ENCODE measurements at regions not wholly inside any gene's neighbourhood (a gene's known extent, or its start where the extent isn't known, plus 50 kb on each side); places are given as distances from the start of the nearest gene placed in this dataset.

DNA sequence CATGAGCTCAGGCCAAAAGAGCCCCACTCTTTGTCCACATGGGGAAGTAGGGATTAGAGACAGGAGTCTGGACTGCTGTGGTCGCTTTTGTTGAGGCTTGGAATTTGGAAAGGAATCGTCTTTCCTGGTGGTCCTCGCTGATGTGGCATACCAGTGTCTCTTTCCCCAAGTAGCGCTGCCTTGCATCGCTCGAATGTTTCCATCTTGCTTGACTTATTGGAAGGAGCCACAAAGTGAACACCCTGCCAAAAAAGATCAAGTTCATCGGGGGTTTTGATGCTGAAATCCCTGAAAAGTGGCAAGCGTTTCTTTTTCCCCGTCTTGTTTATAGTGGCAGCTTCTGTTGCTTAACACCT, 161.3 kb downstream of the MACROH2A1 start:
- Histone ChIP-seq H3K4me1 (peaks cover 77% of the 10 kb centered on the region), H3K9me3 (no peaks in the 10 kb centered on the region), H3K4me3 (no peak overlapping the region), H3K27ac (no peak overlapping the region), H3K36me3 (ENCODE audit: insufficient read depth in 1 of 2, low read depth in 1 of 2) (no peaks in the 10 kb centered on the region), H3K27me3 (ENCODE audit: insufficient read depth in 3 of 3, low read length in 2 of 3) (no peaks in the 10 kb centered on the region)
- intact Hi-C loops (cut with DNase I): no loop called here
- TF ChIP-seq, protein P1, sequence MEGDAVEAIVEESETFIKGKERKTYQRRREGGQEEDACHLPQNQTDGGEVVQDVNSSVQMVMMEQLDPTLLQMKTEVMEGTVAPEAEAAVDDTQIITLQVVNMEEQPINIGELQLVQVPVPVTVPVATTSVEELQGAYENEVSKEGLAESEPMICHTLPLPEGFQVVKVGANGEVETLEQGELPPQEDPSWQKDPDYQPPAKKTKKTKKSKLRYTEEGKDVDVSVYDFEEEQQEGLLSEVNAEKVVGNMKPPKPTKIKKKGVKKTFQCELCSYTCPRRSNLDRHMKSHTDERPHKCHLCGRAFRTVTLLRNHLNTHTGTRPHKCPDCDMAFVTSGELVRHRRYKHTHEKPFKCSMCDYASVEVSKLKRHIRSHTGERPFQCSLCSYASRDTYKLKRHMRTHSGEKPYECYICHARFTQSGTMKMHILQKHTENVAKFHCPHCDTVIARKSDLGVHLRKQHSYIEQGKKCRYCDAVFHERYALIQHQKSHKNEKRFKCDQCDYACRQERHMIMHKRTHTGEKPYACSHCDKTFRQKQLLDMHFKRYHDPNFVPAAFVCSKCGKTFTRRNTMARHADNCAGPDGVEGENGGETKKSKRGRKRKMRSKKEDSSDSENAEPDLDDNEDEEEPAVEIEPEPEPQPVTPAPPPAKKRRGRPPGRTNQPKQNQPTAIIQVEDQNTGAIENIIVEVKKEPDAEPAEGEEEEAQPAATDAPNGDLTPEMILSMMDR (IDR thresholded peaks at IDR 0.05): no peak
- ATAC-seq: no peak
- no peak for DNase-seq
- WGBS, 3 donors: 57 to 65% (median 62%) methylated on average over 9 of the region's 9 CpGs

DNA sequence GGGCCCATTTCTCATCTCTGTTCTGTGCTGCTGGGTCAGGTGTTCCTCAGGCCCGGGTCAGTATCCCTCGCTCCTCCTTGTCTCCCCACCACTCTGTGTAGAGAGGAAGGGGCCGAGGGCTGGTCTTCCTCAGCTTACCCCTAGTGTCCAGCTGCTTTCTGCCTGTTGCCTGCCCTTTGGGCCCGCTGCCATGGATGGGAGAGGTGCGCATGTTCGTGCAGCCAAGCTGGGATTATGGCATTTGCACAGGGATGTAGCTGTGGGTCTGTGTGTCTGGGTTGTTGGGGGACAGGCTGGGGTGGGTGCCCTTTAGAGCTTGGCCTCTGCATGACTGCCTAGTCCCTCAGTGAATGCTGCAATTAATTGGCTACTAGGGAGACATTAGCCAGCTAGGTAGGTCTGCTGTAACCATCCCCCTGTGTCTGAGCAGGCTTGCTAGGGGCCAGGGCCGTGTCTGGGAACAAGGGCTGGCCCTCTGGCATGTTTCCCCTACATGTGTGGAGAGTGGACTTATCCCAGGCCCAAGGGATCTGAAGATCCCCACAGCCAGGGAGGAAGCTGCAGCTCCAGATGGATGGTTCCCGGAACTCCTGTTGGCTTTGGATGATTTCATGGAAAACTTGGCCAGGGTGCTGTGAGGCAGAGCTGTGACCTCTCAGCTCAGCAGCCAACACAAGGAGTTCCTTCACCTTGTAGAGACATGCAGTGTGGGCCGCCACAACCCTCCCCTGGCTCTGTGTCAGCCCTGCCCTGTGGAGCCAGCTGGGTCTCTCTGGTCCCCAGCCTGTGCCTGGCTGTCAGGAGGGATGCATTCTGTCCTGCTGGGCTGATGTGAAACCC, 161.9 kb downstream of the MACROH2A1 start:
- peaks cover 72% of the 10 kb centered on the region for H3K4me1 ChIP-seq
- no peaks in the 10 kb centered on the region for H3K27me3 ChIP-seq (ENCODE audit: insufficient read depth in 3 of 3, low read length in 2 of 3)
- H3K9me3 ChIP-seq: no peaks in the 10 kb centered on the region
- H3K36me3 ChIP-seq (ENCODE audit: insufficient read depth in 1 of 2, low read depth in 1 of 2): no peaks in the 10 kb centered on the region
- DNase-seq (no peak), ATAC-seq (no peak)
- H3K27ac ChIP-seq: no peak overlapping the region
- 41 to 66% (median 54%) methylated on average over 9 of the region's 9 CpGs for WGBS, 3 donors
- intact Hi-C loops (cut with DNase I): no loop called here
- TF ChIP-seq, protein P1 (IDR thresholded peaks at IDR 0.05): no peak
- no peak overlapping the region for H3K4me3 ChIP-seq

DNA sequence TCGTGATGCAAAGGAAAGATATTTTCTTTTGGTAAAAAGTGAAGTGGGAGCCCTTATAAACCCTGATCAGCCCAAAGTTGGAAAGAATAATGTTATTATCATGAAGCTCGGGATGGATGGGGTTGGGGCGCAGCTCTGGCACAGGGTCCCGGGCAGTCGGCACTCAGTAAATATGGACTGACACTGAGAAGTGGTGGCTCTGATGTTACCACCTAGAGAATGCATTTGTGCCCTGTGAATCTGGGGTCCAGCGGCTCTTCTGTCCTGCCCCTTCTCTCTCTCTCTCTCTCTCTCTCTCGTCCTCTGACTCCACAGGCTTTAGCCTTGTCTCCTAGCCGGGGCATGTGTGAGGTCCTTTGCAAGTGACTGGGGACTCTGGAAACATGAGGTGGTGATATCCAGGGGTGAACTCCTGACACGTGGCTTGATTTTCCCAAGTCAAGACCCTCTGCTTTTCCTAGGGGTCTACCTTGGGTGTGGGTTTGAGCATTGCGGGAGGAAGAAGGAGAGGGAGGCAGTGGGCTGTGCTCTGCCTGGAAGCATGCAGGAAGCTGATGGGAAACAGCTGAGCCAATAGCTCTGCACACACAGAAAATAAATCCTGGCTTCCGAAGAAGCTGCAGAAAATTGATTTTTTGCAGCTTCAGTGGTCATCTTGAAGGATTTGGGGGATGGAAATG, 162.7 kb downstream of the MACROH2A1 start:
- TF ChIP-seq, protein P1 (IDR thresholded peaks at IDR 0.05): no peak
- DNase-seq (no peak), ATAC-seq (no peak)
- Histone ChIP-seq H3K27me3 (ENCODE audit: insufficient read depth in 3 of 3, low read length in 2 of 3) (no peaks in the 10 kb centered on the region), H3K9me3 (no peaks in the 10 kb centered on the region), H3K4me1 (peaks cover 66% of the 10 kb centered on the region), H3K4me3 (no peak overlapping the region), H3K27ac (no peak overlapping the region), H3K36me3 (ENCODE audit: insufficient read depth in 1 of 2, low read depth in 1 of 2) (no peaks in the 10 kb centered on the region)
- intact Hi-C loops (cut with DNase I): no loop called here
- 70 to 72% (median 71%) methylated on average over 11 of the region's 11 CpGs for WGBS, 3 donors

DNA sequence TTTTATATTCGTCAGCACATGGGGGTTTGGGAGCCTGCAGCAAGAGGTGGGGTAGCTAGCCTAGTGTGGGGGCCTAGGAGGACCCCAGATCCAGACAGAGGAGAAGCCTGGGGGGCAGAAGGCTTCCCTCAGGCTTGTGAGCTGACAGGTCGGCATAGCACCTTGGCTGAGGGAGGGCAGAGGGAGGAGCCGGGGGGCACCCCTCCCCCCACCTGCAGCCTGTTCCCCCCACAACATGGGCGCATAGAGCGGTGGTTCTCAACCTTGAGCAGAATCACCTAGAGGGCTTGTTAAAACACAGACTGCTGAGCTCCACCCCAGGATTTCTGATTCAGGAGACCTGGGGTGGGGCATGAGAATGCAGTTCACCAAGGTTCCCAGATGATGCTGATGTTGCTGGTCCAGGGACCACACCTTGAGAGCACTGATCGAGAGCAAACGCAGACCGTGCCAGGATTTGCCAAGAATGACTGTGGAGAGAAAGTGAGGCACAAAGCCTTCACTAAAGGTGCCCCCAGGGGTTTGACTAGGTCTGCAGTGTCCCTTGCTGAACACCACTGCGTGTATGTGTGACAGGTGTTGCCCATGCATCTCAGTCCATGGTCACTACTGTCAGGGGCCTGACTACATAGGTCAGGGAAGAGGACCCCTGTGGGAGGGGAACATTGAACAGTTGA, 163.3 kb downstream of the MACROH2A1 start:
- H3K27ac ChIP-seq: no peak overlapping the region
- DNase-seq: no peak
- H3K4me1 ChIP-seq: peaks cover 66% of the 10 kb centered on the region

More for the DNA sequence above, 163.3 kb downstream of the MACROH2A1 start:
- Histone ChIP-seq H3K9me3 (no peaks in the 10 kb centered on the region), H3K4me3 (no peak overlapping the region), H3K27me3 (ENCODE audit: insufficient read depth in 3 of 3, low read length in 2 of 3) (no peaks in the 10 kb centered on the region), H3K36me3 (ENCODE audit: insufficient read depth in 1 of 2, low read depth in 1 of 2) (no peaks in the 10 kb centered on the region)
- 85 to 89% (median 88%) methylated on average over 9 of the region's 9 CpGs for WGBS, 3 donors
- intact Hi-C loops (cut with DNase I): no loop called here
- ATAC-seq: no peak
- TF ChIP-seq, protein P1 (IDR thresholded peaks at IDR 0.05): no peak

Measured in psoas muscle (tissue), 7 donors.